ENCODE measurements at regions not wholly inside any gene's neighbourhood (a gene's known extent, or its start where the extent isn't known, plus 50 kb on each side); places are given as distances from the start of the nearest gene placed in this dataset.

DNA sequence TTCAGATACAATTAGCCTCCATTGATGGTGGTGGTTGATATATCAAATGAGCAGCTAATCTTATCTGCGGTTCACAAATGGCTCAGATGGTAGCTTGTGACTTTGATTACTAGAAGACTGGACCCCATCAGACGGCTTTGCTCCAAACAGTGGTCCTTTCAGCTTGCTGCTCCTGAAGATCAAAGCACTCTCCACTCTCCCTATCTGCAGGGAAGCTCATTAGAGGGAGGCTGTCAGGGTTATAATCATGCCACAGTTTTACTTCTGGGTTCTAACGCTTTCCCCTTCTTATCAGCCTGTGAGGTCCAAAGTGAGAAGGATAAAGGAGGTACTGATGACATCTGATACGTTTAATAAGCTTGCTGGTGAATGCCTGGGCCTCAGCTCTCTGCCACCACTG lies 247.1 kb upstream of the NT5C1B start:
- intact Hi-C loops (cut with DNase I) = no loop called here
- DNase-seq (ENCODE audit: missing footprints) = no peak
- no peak for ATAC-seq

GRCh38 chr2:18835787-18836186 lies 246.4 kb upstream of the NT5C1B start:
- intact Hi-C loops (cut with DNase I) = no loop called here
- DNase-seq (ENCODE audit: missing footprints) = no peak
- no peak for ATAC-seq

- peak; percentile 75 for ATAC-seq
- DNase-seq (ENCODE audit: missing footprints) = no peak
- intact Hi-C loops (cut with DNase I) = no loop called here
Measured at GRCh38 chr2:18834341-18834740, 245.0 kb upstream of the NT5C1B start.

DNA sequence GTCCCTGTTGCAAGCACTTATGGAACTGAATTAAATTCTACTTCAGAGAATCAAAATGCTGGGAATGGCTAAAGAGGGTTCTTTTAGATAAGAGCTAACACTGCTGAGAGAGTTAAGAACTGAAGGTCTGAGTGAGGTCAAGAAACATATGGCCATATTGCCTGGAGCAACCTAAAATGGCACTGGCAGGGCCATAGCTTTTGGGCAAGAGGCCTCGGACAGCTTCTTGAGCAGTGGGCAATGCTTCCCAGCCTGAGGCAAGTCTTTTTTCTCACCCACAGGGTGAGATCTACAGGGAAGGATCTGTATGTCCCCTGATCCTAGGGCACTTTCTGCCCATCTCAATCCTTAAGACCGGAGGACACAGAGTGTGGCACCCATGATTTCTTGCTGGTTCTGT lies 244.6 kb upstream of the NT5C1B start:
- DNase-seq (ENCODE audit: missing footprints) = no peak
- intact Hi-C loops (cut with DNase I) = no loop called here
- no peak for ATAC-seq

- no peak for ATAC-seq
- intact Hi-C loops (cut with DNase I) = no loop called here
Measured at GRCh38 chr2:18831916-18832510, 242.6 kb upstream of the NT5C1B start.

DNA sequence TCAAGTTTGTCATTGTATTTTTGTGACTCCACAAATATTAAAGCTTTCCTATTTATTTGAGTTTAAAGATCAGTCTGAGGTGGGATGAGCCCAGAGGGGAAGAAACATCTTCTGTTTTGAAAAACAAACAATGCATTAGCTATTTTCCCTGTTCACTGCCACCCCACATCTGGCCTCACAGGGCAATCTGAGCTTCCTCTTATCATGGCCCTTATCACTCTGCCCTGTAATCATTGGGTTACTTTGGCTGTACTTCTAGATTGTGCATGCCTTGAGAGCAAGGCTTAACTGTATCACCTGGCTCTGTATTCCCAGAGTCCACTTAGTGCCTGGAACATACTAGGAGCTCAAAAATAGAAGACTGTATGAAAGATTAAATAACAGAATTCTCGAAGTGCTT lies 241.6 kb upstream of the NT5C1B start:
- ATAC-seq = peak; percentile 32
- intact Hi-C loops (cut with DNase I) = no loop called here
- no peak for DNase-seq (ENCODE audit: missing footprints)

More at GRCh38 chr2:18831916-18832510, 242.6 kb upstream of the NT5C1B start:
- DNase-seq (ENCODE audit: missing footprints) = no peak

GRCh38 chr2:18829976-18830375 lies 240.6 kb upstream of the NT5C1B start:
- no peak for DNase-seq (ENCODE audit: missing footprints)
- intact Hi-C loops (cut with DNase I) = no loop called here
- ATAC-seq = no peak

GRCh38 chr2:18829251-18829902 lies 240.0 kb upstream of the NT5C1B start:
- DNase-seq (ENCODE audit: missing footprints) (no peak), ATAC-seq (no peak)
- intact Hi-C loops (cut with DNase I) = no loop called here

DNA sequence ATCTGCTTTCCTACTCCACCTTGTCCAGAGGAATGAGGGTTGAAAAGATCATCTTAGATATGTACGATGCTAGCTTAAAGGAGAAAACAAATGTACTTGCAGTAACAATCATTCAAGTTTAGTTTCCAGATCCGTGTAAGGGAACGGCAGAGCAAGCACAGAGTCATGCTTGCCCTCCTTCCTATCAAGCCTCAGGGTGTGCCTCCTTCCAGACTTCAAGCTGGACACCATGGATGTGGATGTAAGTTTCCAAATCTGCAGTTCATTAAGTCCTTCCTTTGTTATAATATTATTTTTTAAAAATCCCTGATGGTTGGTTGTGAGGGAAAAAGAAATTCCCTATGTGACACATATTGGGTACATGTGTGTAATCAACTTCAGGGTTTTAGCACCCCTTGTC lies 238.9 kb upstream of the NT5C1B start:
- no peak for DNase-seq (ENCODE audit: missing footprints)
- intact Hi-C loops (cut with DNase I) = no loop called here
- no peak for ATAC-seq

DNA sequence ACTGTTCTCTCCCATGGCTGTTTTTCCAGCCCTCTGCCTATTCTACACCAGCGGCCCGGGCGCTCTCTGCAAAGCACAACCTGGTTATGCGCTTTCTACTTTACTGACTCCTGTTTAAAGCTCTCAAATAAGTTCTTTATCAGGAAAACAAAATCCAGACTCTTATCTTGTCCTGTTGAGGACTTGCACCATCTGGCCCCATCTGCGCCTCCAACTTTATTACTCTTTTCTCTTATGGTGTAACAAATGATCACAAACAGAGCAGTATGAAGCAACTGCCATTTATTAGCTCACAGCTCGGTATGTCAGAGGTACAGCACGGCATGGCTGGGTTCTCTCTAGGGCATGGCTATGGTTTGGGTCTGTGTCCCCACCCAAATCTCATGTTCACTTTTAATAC lies 236.5 kb upstream of the NT5C1B start:
- ATAC-seq = no peak

DNA sequence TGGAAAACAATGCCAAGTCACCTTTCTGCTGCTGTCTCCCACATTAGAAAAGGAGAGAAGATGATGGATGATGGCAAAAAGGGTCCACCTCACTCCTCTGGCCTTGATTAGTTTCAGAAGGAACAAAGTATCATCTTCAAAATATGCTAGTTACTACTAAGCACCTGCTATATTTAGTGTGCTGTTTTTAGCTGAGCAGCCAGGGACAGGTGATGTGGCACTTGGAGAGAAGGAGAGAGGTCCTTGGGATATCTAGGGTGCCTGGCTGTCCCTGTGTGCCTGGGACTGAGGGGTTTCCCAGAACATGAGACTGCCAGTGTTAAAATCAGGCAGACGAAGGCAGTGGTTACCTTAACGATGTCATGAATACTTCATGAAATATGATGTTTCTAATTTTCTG lies 235.5 kb upstream of the NT5C1B start:
- intact Hi-C loops (cut with DNase I) = no loop called here
- no peak for DNase-seq (ENCODE audit: missing footprints)
- ATAC-seq = no peak

More for the DNA sequence above, 236.5 kb upstream of the NT5C1B start:
- DNase-seq (ENCODE audit: missing footprints) = no peak
- intact Hi-C loops (cut with DNase I) = no loop called here

DNA sequence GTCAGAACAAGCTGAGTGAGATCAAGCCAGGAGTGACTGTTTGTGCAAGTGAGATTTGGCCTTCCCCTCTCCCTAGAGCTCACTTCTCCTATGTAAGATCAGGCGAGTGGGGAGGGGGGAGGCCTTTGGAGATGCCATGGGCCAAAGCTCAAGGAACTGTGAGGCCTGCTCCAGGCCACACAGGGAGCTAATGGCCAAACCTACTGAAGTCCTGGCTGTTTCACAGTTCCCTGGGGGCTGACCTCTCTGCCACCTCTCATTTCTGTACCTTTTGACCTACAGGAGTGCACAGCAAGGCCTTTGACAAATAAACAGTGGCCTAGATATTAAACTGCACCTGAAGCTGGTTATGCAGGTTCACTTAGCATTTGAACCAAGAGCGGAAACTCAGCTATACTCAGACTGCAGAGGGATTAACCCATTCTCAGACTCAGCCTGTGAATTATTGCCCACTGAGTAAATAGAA lies 235.0 kb upstream of the NT5C1B start:
- intact Hi-C loops (cut with DNase I) = no loop called here
- no peak for ATAC-seq

GRCh38 chr2:18821431-18821830 lies 232.1 kb upstream of the NT5C1B start:
- DNase-seq (ENCODE audit: missing footprints) (no peak), ATAC-seq (no peak)
- intact Hi-C loops (cut with DNase I) = no loop called here

More for the DNA sequence above, 235.0 kb upstream of the NT5C1B start:
- no peak for DNase-seq (ENCODE audit: missing footprints)

GRCh38 chr2:18820966-18821365 lies 231.6 kb upstream of the NT5C1B start:
- no peak for ATAC-seq
- intact Hi-C loops (cut with DNase I) = no loop called here

DNA sequence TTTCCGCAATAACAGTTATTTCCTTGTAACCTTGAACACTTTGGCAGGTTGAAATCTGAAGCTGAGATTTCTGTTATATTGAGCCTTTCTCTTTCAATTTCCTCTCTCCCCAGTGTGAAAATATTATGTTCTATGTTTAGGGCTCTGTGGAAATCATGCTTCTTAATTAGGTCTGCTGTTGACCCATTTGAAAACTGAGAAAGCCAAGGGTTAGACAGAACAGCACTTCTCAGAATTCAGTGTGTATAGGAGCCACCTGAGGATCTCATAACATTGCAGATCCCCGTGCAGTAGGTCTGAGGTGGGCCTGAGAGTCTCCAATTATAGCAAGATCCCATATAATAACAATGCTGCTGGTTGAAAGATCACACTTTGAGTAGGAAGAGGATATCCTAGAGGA lies 230.2 kb upstream of the NT5C1B start:
- intact Hi-C loops (cut with DNase I) = no loop called here
- ATAC-seq (no peak), DNase-seq (ENCODE audit: missing footprints) (no peak)

More at GRCh38 chr2:18820966-18821365, 231.6 kb upstream of the NT5C1B start:
- DNase-seq (ENCODE audit: missing footprints) = no peak

DNA sequence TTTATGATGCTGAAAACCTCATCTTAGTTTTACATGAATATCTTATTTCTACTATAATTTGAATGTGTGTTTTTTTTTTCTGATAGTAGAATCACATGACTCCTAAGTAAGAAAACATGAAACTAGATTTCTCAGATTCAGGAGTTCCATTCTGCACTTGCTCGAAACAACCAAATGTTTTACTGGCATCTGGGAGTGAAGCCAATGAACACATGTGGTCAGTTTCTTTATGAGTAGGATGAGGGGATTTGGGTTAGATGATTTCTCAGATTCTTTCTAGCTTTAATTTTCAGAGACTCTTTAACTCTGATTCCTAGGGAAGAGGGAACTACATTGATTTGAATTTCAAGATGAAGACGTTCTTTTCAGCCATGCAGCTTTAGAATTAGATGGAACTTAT lies 225.0 kb upstream of the NT5C1B start:
- no peak for DNase-seq (ENCODE audit: missing footprints)
- no peak for ATAC-seq
- intact Hi-C loops (cut with DNase I) = no loop called here

DNA sequence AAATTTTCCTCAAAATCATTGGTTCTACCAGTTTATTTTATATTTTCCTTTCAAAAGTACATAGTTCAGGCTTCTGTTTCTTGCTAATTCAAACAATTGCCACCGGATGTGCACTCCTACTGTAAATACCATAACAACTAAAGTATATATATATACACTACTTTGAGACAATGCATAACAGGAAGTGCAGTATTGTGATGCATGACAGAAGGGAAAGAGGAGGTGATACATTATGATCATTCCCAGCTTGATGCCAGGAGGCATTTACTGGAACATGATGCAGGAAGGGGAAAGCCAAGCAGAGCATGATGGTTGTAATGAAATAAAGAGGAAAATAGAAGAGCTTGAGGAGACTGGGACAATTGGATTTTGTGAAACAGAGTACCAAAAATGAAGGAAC lies 215.2 kb upstream of the NT5C1B start:
- no peak for DNase-seq (ENCODE audit: missing footprints)
- intact Hi-C loops (cut with DNase I) = no loop called here
- no peak for ATAC-seq

DNA sequence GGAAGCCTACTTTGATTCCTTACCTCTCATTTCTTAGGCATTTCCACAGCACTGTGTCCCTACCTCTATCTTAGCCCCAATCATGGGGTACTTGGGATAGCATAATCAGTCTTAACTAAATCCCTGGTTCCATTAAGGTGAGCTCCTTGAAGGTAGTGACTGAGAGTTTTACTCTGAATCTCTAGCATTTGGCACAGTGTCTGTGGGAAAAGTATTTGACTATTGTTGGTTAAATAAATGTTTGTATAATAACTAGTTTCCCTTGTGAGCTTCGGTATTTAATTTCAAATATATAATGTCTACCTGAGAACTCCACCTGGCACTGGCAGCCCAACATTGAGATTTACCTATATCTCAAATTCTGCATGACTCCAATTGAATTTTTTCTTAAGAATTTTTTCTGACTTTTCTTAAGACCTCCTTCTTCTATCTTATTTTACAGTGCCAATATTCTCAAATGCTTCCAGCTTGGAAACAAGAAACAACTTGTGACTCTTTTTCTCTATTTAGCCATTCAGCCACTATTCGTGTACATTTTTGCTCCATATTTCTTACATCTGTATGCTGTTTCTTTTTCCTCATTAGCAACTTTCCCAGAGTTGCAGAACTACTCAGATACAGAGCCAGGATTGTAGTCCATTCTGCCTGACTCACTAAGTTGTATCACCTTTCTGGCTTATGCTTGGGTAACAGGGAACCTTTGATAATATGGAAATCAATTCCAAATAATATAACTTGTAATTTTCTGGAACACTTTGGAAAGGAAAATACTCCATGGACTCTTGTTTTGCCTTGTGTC lies 214.0 kb upstream of the NT5C1B start:
- intact Hi-C loops (cut with DNase I) = no loop called here
- ATAC-seq (no peak), DNase-seq (ENCODE audit: missing footprints) (no peak)

DNA sequence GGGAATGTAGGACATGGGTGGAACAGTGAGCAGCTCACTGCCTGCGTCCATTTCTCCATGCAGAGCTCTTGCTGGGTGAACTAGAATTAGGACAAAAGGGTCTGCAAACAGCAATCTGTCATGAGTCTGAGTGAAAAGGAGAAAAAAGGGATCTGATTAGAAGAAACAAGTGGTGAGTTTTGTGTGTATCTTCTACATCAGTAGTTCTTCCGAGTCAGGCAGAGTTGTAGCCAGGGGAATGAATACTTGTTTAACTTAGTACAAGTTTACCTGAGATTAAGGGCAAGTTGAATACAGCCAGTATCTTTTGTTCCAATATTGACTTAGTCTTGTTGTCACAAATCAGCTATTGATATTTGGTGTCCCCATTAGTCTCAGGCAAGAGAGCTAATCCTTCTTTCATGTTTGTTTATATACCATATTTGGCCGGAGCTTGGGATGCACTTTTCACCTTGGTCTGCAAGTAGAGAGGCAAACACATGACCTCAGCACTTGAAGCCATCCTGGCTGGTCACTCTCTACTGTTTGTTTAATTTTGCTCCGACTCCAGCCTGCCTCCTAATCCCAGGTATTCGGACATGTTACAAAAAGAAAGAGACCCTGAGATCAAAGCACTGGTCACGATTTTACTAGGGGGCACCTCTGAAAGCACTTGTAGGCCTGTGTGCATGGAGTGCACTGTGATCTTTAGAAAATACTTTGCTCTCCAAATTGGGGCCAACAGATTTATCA lies 211.0 kb upstream of the NT5C1B start:
- ATAC-seq (no peak), DNase-seq (ENCODE audit: missing footprints) (no peak)
- intact Hi-C loops (cut with DNase I) = no loop called here

Data from Right ventricle myocardium inferior (tissue), 1 donor.